Naive thymus-derived CD4-positive, alpha-beta T cell (primary cell): ENCODE measurements at regions not wholly inside any gene's neighbourhood (a gene's known extent, or its start where the extent isn't known, plus 50 kb on each side); places are given as distances from the start of the nearest gene placed in this dataset.

Source experiments
- ATAC-seq: fragments of 150-1000 bp; cut with Tn5 transposase; 2 replicates; pipeline ENCODE4 v1.10.0; 2021; ENCODE audit warnings: mild to moderate bottlenecking, moderate library complexity
- CTCF ChIA-PET: fragments of 350-600 bp; sonication (Branson Sonifier 250); formaldehyde crosslinking; loops from one replicate; lab custom pipeline; 2021; ENCODE audit warnings: antibody characterized with exemption; lab: Charles Lee
- POLR2A ChIA-PET: fragments of 350-600 bp; sonication (Branson Sonifier 250); formaldehyde crosslinking; loops from one replicate; lab custom pipeline; 2021; ENCODE audit warnings: antibody characterized with exemption, inconsistent platforms; lab: Charles Lee
- DNase-seq, 9 donors: peaks; one replicate each; pipeline versions ENCODE4 v3.0.0 to v3.0.0-alpha.2; 2020 to 2022; ENCODE audit warnings: mixed read lengths in 1 of 9
- H3K27ac ChIP-seq: one replicate; pipeline ENCODE4 v1.7.0; 2013; ENCODE audit warnings: mild to moderate bottlenecking, low read depth, low read length, moderate library complexity
- H3K27me3 ChIP-seq, 2 donors: one replicate each; pipeline ENCODE4 v1.7.0; 2013; ENCODE audit warnings: low read length in 2 of 2, mild to moderate bottlenecking in 2 of 2, moderate library complexity in 2 of 2; ENCODE audit not compliant: control insufficient read depth in 2 of 2, insufficient read depth in 2 of 2
- H3K36me3 ChIP-seq, 3 experiments: 1 replicate in 2 of 3; 2 replicates in 1 of 3; pipeline ENCODE4 v1.7.0; 2013; ENCODE audit warnings: low read length in 3 of 3, mild to moderate bottlenecking in 3 of 3, moderate library complexity in 1 of 3; ENCODE audit not compliant: insufficient read depth in 3 of 3, control insufficient read depth in 2 of 3
- H3K4me1 ChIP-seq, 2 donors: one replicate each; pipeline ENCODE4 v1.7.0; 2013; ENCODE audit warnings: low read length in 2 of 2, mild to moderate bottlenecking in 2 of 2, moderate library complexity in 1 of 2; ENCODE audit not compliant: control insufficient read depth in 2 of 2, insufficient read depth in 2 of 2
- H3K4me3 ChIP-seq: 2 replicates; pipeline ENCODE4 v1.7.0; 2013; ENCODE audit warnings: mild to moderate bottlenecking, low read length
- H3K9me3 ChIP-seq, 3 experiments: 1 replicate in 2 of 3; 2 replicates in 1 of 3; pipeline ENCODE4 v1.7.0; 2013; ENCODE audit warnings: low read length in 3 of 3; ENCODE audit not compliant: control insufficient read depth in 2 of 3
- H3K27ac Mint-ChIP-seq, 9 donors: one replicate each; pipeline ENCODE4 v1.8.0; 2020 to 2022; ENCODE audit warnings: mixed read lengths in 9 of 9, mild to moderate bottlenecking in 8 of 9, moderate library complexity in 5 of 9, inconsistent platforms in 2 of 9
- H3K27me3 Mint-ChIP-seq, 5 donors: one replicate each; pipeline ENCODE4 v1.8.0; 2021 to 2022; ENCODE audit warnings: mixed read lengths in 5 of 5, mild to moderate bottlenecking in 1 of 5
- H3K36me3 Mint-ChIP-seq, 5 donors: one replicate each; pipeline ENCODE4 v1.8.0; 2020 to 2022; ENCODE audit warnings: mixed read lengths in 5 of 5, mild to moderate bottlenecking in 3 of 5, inconsistent platforms in 1 of 5
- H3K4me1 Mint-ChIP-seq, 7 donors: one replicate each; pipeline ENCODE4 v1.8.0; 2020 to 2022; ENCODE audit warnings: mixed read lengths in 7 of 7, mild to moderate bottlenecking in 3 of 7, inconsistent platforms in 1 of 7
- H3K4me3 Mint-ChIP-seq, 10 donors: one replicate each; pipeline ENCODE4 v1.8.0; 2020 to 2022; ENCODE audit warnings: mild to moderate bottlenecking in 10 of 10, mixed read lengths in 10 of 10, moderate library complexity in 6 of 10, inconsistent platforms in 2 of 10
- H3K9me3 Mint-ChIP-seq, 11 donors: one replicate each; pipeline ENCODE4 v1.8.0; 2020 to 2022; ENCODE audit warnings: mixed read lengths in 11 of 11, mild to moderate bottlenecking in 4 of 11, inconsistent platforms in 1 of 11, moderate library complexity in 1 of 11
- intact Hi-C, 2 donors: fragments of 100-400 bp; cut with micrococcal nuclease; formaldehyde crosslinking; loops; one replicate each; pipeline ENCODE4 v1.15.1; 2023

- ChIA-PET POLR2A (interaction anchor here (0.6 kb wide), 1 partner anchor 424 kb away, joined by 3 read pairs; no protein-coding TSS in a partner anchor), CTCF (no interaction called here)
- DNase-seq = no peak
- H3K9me3 Mint-ChIP-seq = peaks cover 2 to 19% (median 7%) of the 10 kb centered on the region in 11 donors
- H3K27me3 ChIP-seq = no peaks in the 10 kb centered on the region
- intact Hi-C loops = no loop called here
- H3K4me3 ChIP-seq = no peak overlapping the region
- no peaks in the 10 kb centered on the region for H3K27me3 Mint-ChIP-seq
- H3K27ac ChIP-seq = no peak overlapping the region
- no peaks in the 10 kb centered on the region for H3K4me1 ChIP-seq
- no peak for ATAC-seq
- H3K9me3 ChIP-seq = no peaks in the 10 kb centered on the region
- no peaks in the 10 kb centered on the region for H3K36me3 ChIP-seq
- no peak overlapping the region for H3K4me3 Mint-ChIP-seq
- H3K27ac Mint-ChIP-seq = no peak overlapping the region
- H3K4me1 Mint-ChIP-seq = no peaks in the 10 kb centered on the region
- no peaks in the 10 kb centered on the region for H3K36me3 Mint-ChIP-seq
Observed at GRCh38 chr20:11352041-11352440, 565.7 kb upstream of the BTBD3 start.

GRCh38 chr20:11354846-11355245 lies 562.8 kb upstream of the BTBD3 start:
- POLR2A ChIA-PET = no interaction called here
- CTCF ChIA-PET = no interaction called here
- no peaks in the 10 kb centered on the region for H3K27me3 Mint-ChIP-seq
- Histone ChIP-seq H3K9me3 (no peaks in the 10 kb centered on the region), H3K4me1 (no peaks in the 10 kb centered on the region), H3K27me3 (no peaks in the 10 kb centered on the region), H3K36me3 (no peaks in the 10 kb centered on the region), H3K27ac (no peak overlapping the region), H3K4me3 (no peak overlapping the region)
- no peak overlapping the region for H3K4me3 Mint-ChIP-seq
- intact Hi-C loops = no loop called here
- no peaks in the 10 kb centered on the region for H3K4me1 Mint-ChIP-seq
- no peak overlapping the region for H3K27ac Mint-ChIP-seq
- no peaks in the 10 kb centered on the region for H3K36me3 Mint-ChIP-seq
- H3K9me3 Mint-ChIP-seq = peaks cover 0 to 10% (median 7%) of the 10 kb centered on the region in 11 donors
- no peak for ATAC-seq
- DNase-seq = no peak

- no peaks in the 10 kb centered on the region for H3K9me3 ChIP-seq
- intact Hi-C loops = no loop called here
- H3K36me3 ChIP-seq = no peaks in the 10 kb centered on the region
- no peak overlapping the region for H3K4me3 ChIP-seq
- no peak overlapping the region for H3K27ac ChIP-seq
- CTCF ChIA-PET = no interaction called here
- Mint-ChIP-seq H3K4me3 (no peak overlapping the region), H3K4me1 (no peaks in the 10 kb centered on the region), H3K9me3 (peaks cover 0 to 11% (median 6%) of the 10 kb centered on the region in 11 donors), H3K27me3 (no peaks in the 10 kb centered on the region), H3K27ac (no peak overlapping the region), H3K36me3 (no peaks in the 10 kb centered on the region)
- ATAC-seq = no peak
- no peaks in the 10 kb centered on the region for H3K4me1 ChIP-seq
- no peaks in the 10 kb centered on the region for H3K27me3 ChIP-seq
- POLR2A ChIA-PET = no interaction called here
- no peak for DNase-seq
Observed at GRCh38 chr20:11355345-11355744, 562.3 kb upstream of the BTBD3 start.

GRCh38 chr20:11356061-11356460 lies 561.6 kb upstream of the BTBD3 start:
- CTCF ChIA-PET = no interaction called here
- no peaks in the 10 kb centered on the region for H3K4me1 Mint-ChIP-seq

GRCh38 chr20:11362450-11362849 lies 555.2 kb upstream of the BTBD3 start:
- H3K9me3 ChIP-seq = no peaks in the 10 kb centered on the region
- no peak overlapping the region for H3K27ac ChIP-seq
- ChIA-PET CTCF (no interaction called here), POLR2A (no interaction called here)
- Mint-ChIP-seq H3K27ac (no peak overlapping the region), H3K27me3 (no peaks in the 10 kb centered on the region), H3K4me3 (no peak overlapping the region), H3K4me1 (no peaks in the 10 kb centered on the region), H3K9me3 (peaks cover 0 to 28% (median 13%) of the 10 kb centered on the region in 11 donors), H3K36me3 (no peaks in the 10 kb centered on the region)
- intact Hi-C loops = no loop called here
- H3K4me3 ChIP-seq = no peak overlapping the region
- ATAC-seq = no peak
- no peak for DNase-seq
- H3K36me3 ChIP-seq = no peaks in the 10 kb centered on the region
- no peaks in the 10 kb centered on the region for H3K4me1 ChIP-seq
- no peaks in the 10 kb centered on the region for H3K27me3 ChIP-seq

More at GRCh38 chr20:11356061-11356460, 561.6 kb upstream of the BTBD3 start:
- ATAC-seq (no peak), DNase-seq (no peak)
- H3K4me1 ChIP-seq = no peaks in the 10 kb centered on the region
- H3K4me3 ChIP-seq = no peak overlapping the region
- no peaks in the 10 kb centered on the region for H3K36me3 Mint-ChIP-seq
- intact Hi-C loops = no loop called here
- no peaks in the 10 kb centered on the region for H3K9me3 ChIP-seq
- H3K4me3 Mint-ChIP-seq = no peak overlapping the region
- no peak overlapping the region for H3K27ac ChIP-seq
- POLR2A ChIA-PET = no interaction called here
- H3K27ac Mint-ChIP-seq = no peak overlapping the region
- peaks cover 0 to 17% (median 5%) of the 10 kb centered on the region in 11 donors for H3K9me3 Mint-ChIP-seq
- no peaks in the 10 kb centered on the region for H3K27me3 ChIP-seq
- no peaks in the 10 kb centered on the region for H3K36me3 ChIP-seq
- H3K27me3 Mint-ChIP-seq = no peaks in the 10 kb centered on the region

GRCh38 chr20:11364736-11365135 lies 553.0 kb upstream of the BTBD3 start:
- Histone ChIP-seq H3K36me3 (no peaks in the 10 kb centered on the region), H3K4me1 (no peaks in the 10 kb centered on the region), H3K27me3 (no peaks in the 10 kb centered on the region), H3K4me3 (no peak overlapping the region), H3K9me3 (no peaks in the 10 kb centered on the region), H3K27ac (no peak overlapping the region)
- peaks cover 0 to 30% (median 13%) of the 10 kb centered on the region in 11 donors for H3K9me3 Mint-ChIP-seq
- no peak overlapping the region for H3K4me3 Mint-ChIP-seq
- intact Hi-C loops = no loop called here
- no peak for DNase-seq
- H3K4me1 Mint-ChIP-seq = no peaks in the 10 kb centered on the region
- no peak overlapping the region for H3K27ac Mint-ChIP-seq
- no peak for ATAC-seq
- ChIA-PET CTCF (no interaction called here), POLR2A (no interaction called here)
- H3K27me3 Mint-ChIP-seq = no peaks in the 10 kb centered on the region
- H3K36me3 Mint-ChIP-seq = no peaks in the 10 kb centered on the region

GRCh38 chr20:11366660-11367059 lies 551.0 kb upstream of the BTBD3 start:
- intact Hi-C loops = no loop called here
- Histone ChIP-seq H3K27me3 (no peaks in the 10 kb centered on the region), H3K27ac (no peak overlapping the region), H3K9me3 (no peaks in the 10 kb centered on the region), H3K4me1 (no peaks in the 10 kb centered on the region), H3K4me3 (no peak overlapping the region), H3K36me3 (no peaks in the 10 kb centered on the region)
- peaks cover 0 to 21% (median 10%) of the 10 kb centered on the region in 11 donors for H3K9me3 Mint-ChIP-seq
- POLR2A ChIA-PET = no interaction called here
- H3K4me3 Mint-ChIP-seq = no peak overlapping the region
- H3K36me3 Mint-ChIP-seq = no peaks in the 10 kb centered on the region
- DNase-seq = no peak
- H3K4me1 Mint-ChIP-seq = no peaks in the 10 kb centered on the region
- H3K27ac Mint-ChIP-seq = no peak overlapping the region
- ATAC-seq = no peak
- CTCF ChIA-PET = no interaction called here
- no peaks in the 10 kb centered on the region for H3K27me3 Mint-ChIP-seq
